ENCODE measurements at regions not wholly inside any gene's neighbourhood (a gene's known extent, or its start where the extent isn't known, plus 50 kb on each side); places are given as distances from the start of the nearest gene placed in this dataset.

DNA sequence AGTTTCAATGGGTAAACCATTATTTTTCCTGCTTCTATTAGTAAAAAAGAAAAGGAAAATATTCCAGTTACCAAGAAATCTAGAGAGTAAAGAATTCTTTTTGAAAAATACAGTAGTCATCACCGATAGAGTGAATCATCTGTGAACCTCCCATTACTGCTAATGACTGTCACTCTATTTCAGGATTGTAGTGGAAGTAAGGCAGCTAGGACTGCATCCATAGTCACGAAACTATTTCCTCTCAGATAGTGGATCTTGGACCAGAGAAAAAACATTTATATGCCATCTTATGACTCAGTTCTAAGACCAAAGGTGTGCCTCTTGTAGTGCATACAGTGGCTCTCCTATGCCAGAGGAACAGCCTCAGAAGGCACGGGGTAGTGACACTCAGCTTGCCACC, 173.9 kb upstream of the PLEKHA5 start:
- Histone ChIP-seq H3K79me2 (ENCODE audit: control insufficient read depth, insufficient read depth, low read length) (no peaks in the 10 kb centered on the region), H3K36me3 (ENCODE audit: control insufficient read depth in 2 of 2, insufficient read depth in 2 of 2, low read length in 1 of 2) (no peaks in the 10 kb centered on the region), H3K27ac (ENCODE audit: control insufficient read depth, insufficient read depth) (no peak overlapping the region), H3K9me3 (replicated peaks; ENCODE audit: control insufficient read depth, insufficient read depth, low read length) (no peaks in the 10 kb centered on the region), H2AFZ (ENCODE audit: control insufficient read depth, low read depth, low read length) (no peak overlapping the region), H3K9ac (ENCODE audit: control insufficient read depth, insufficient read depth, low read length) (no peak overlapping the region), H3K4me2 (ENCODE audit: control insufficient read depth, insufficient read depth) (no peak overlapping the region), H3K4me3 (no peak overlapping the region), H3K4me1 (ENCODE audit: control insufficient read depth, insufficient read depth, low read length) (no peaks in the 10 kb centered on the region), H4K20me1 (ENCODE audit: control insufficient read depth, insufficient read depth) (no peaks in the 10 kb centered on the region), H3K27me3 (replicated peaks in 1 of 2; ENCODE audit: control insufficient read depth in 2 of 2, insufficient read depth in 2 of 2, low read length in 1 of 2) (no peaks in the 10 kb centered on the region)
- DNase-seq (ENCODE audit: low read depth, low spot score), result no peak
- in situ Hi-C loops (cut with MboI), result no loop called here
- BruUV-seq (replicated peaks), result no TSS peak
- ChIA-PET RAD21 (ENCODE audit: unreplicated experiment) (no interaction called here), POLR2A (no interaction called here), CTCF (no interaction called here), SMC1A (ENCODE audit: uncharacterized antibody, unreplicated experiment) (no interaction called here)
- TF ChIP-seq ZNF24 (IDR thresholded peaks at IDR 0.05) (no peak), PAX5 (IDR thresholded peaks at IDR 0.05; ENCODE audit: borderline replicate concordance, low read depth, low read length) (no peak), POLR2AphosphoS2 (IDR thresholded peaks at IDR 0.05; ENCODE audit: low read depth, low read length) (no peak), CHD1 (IDR thresholded peaks at IDR 0.05; ENCODE audit: low read depth, low read length) (no peak), NR2C1 (IDR thresholded peaks at IDR 0.05) (no peak)
- TF ChIP-seq, protein P1, sequence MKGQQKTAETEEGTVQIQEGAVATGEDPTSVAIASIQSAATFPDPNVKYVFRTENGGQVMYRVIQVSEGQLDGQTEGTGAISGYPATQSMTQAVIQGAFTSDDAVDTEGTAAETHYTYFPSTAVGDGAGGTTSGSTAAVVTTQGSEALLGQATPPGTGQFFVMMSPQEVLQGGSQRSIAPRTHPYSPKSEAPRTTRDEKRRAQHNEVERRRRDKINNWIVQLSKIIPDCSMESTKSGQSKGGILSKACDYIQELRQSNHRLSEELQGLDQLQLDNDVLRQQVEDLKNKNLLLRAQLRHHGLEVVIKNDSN (IDR thresholded peaks at IDR 0.05; ENCODE audit: borderline replicate concordance, extremely low read length, insufficient read depth, low read depth, low read length), result no peak
- TF ChIP-seq, protein P2, sequence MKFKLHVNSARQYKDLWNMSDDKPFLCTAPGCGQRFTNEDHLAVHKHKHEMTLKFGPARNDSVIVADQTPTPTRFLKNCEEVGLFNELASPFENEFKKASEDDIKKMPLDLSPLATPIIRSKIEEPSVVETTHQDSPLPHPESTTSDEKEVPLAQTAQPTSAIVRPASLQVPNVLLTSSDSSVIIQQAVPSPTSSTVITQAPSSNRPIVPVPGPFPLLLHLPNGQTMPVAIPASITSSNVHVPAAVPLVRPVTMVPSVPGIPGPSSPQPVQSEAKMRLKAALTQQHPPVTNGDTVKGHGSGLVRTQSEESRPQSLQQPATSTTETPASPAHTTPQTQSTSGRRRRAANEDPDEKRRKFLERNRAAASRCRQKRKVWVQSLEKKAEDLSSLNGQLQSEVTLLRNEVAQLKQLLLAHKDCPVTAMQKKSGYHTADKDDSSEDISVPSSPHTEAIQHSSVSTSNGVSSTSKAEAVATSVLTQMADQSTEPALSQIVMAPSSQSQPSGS (IDR thresholded peaks at IDR 0.05; ENCODE audit: low read length), result no peak
- FAIRE-seq, result no peak
- intact Hi-C loops (cut with micrococcal nuclease; ENCODE audit: unreplicated experiment), result no loop called here
- no peak for ATAC-seq
- WGBS (ENCODE audit: insufficient coverage, insufficient replicate concordance, low lambda C conversion rate, missing lambda C conversion rate), result 17% methylated on average over 3 of the region's 3 CpGs

All from GM12878 (cell line).